ENCODE measurements at regions not wholly inside any gene's neighbourhood (a gene's known extent, or its start where the extent isn't known, plus 50 kb on each side); places are given as distances from the start of the nearest gene placed in this dataset.

DNA sequence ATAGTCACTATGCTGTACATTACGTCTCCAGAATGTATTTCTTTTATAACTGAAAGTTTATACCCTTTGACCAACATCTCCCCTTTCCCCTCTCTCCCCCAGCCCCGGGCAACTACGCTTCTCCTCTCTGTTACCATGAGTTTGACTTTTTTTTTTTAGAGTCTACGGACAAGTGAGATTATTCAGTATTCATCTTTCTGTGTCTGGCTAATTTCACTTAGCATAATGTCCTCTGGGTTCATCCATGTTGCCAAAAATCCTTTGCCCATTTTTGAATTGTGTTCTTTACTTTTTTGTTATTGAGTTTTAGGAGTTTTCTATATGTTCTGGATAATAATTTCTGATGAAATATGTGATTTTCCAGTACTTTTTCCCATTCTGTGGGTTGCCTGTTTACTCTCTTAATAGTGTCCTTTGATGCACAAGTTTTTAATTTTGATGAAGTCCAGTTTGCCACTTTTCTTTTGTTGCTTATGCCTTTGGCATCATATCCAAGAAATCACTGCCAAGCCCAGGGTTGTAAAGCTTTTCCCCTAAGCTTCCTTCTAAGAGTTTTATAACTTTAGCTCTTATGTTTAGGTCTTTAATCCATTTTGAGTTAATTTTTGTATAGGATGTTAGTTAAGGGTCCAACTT lies 126.7 kb upstream of the NSMCE3 start:
- TF ChIP-seq, protein P1, sequence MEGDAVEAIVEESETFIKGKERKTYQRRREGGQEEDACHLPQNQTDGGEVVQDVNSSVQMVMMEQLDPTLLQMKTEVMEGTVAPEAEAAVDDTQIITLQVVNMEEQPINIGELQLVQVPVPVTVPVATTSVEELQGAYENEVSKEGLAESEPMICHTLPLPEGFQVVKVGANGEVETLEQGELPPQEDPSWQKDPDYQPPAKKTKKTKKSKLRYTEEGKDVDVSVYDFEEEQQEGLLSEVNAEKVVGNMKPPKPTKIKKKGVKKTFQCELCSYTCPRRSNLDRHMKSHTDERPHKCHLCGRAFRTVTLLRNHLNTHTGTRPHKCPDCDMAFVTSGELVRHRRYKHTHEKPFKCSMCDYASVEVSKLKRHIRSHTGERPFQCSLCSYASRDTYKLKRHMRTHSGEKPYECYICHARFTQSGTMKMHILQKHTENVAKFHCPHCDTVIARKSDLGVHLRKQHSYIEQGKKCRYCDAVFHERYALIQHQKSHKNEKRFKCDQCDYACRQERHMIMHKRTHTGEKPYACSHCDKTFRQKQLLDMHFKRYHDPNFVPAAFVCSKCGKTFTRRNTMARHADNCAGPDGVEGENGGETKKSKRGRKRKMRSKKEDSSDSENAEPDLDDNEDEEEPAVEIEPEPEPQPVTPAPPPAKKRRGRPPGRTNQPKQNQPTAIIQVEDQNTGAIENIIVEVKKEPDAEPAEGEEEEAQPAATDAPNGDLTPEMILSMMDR (IDR thresholded peaks at IDR 0.05; ENCODE audit: borderline replicate concordance, extremely low read depth, low read length, poor library complexity, severe bottlenecking), result no peak
- TF ChIP-seq EZH2 (IDR thresholded peaks at IDR 0.05; ENCODE audit: borderline replicate concordance, low read depth, low read length, severe bottlenecking), result no peak
